HUDEP-2 (cell line): ENCODE measurements at regions not wholly inside any gene's neighbourhood (a gene's known extent, or its start where the extent isn't known, plus 50 kb on each side); places are given as distances from the start of the nearest gene placed in this dataset.
A peak's percentile ranks its signal among the peaks of the same experiment; 100 is the strongest.
"Not testable (repeated sequence)": the region's sequence is repeated elsewhere in the genome, so short reads cannot be mapped to it uniquely, and the experiment has no call there.

Experiments used
- DNase-seq, 76 experiments: peaks; one replicate each; lab custom pipeline; 2025; ENCODE audit not compliant: unreplicated experiment in 76 of 76; lab: John Stamatoyannopoulos, UW

DNA sequence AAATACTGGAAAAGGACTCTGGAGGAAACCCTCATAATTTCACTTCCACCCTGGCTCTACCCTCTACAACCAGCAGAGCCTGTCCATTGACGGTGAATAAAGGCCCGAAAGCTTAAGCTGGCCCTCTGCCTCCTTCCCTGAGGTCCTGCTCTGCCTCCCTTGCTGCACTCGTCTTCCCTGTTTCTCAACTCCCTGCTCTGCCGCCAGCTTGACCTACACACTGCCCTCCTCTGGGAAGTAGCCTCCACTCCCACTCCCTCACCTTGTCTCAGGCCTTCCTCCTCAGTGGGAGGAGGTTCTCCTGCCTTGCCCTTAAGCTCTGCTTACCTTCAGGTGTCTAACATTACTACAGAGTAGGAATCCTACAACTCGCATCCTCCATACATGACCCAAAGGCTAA lies 608.6 kb upstream of the NR3C2 start:
- no peak for DNase-seq

DNA sequence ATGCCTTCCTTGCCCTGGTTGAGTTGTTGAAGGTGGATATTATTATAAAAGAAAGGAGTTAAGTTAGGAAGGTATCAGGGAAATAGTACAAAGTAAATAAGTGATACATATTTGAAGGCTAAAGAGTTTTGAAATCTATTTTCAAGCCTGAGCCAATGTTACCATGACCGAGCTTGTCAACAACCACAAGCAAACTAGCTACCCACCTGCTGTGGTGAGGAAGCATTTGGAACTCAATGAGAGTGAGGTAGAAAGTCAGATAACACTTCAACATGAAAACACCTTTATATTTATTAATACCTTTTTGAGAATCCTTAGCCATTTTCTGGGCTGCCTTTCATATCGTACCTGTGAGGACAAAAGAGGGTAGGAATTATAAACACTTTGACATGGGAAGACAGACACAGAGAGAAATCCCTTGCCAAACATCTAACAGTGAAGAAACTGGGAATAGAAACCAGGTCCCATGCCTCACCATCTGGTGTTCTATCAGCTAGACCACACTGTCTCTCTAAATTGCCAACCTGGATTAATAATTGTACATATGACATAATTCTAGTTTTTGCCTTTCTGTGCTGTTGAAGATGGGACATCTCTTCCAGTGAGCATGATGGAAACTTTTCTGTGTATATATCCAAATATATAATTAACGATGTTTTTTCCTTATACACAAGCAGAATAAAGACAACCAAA lies 606.4 kb upstream of the NR3C2 start:
- no peak for DNase-seq

DNA sequence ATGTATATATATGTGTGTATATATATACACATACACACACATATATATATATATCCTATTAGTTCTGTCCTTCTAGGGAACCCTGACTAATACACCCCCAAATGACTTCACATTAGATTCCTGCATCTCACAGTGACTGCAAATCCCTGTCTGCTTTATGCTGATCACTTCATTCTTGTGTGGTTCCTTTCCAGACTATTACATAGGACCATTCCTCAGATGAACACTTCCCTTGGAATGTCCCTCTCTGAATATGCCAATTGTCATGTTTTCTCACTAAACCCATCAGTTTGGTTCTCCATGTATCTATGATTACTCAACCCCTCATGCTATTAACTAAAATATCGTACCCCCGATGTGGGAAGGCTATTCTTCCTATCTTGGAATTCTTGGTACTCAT lies 605.2 kb upstream of the NR3C2 start:
- DNase-seq: no peak

DNA sequence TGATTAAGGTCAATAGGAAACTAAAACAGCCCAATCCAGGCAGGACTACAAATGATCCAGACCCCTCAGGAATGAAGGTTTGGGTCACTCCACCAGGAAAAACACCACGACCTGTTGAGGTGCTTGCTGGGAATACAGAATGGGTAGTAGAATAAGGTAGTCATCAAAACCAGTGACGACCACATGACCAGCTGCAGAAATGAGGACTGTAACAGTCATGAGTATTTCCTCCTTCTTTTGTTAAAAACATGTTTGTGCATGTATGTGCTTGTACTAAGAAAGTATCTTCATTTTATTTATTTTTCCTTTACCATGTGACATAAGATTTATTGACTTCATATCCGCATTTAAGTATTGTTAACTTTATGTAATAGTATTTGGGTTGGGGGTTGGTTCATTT lies 603.5 kb upstream of the NR3C2 start:
- no peak for DNase-seq

DNA sequence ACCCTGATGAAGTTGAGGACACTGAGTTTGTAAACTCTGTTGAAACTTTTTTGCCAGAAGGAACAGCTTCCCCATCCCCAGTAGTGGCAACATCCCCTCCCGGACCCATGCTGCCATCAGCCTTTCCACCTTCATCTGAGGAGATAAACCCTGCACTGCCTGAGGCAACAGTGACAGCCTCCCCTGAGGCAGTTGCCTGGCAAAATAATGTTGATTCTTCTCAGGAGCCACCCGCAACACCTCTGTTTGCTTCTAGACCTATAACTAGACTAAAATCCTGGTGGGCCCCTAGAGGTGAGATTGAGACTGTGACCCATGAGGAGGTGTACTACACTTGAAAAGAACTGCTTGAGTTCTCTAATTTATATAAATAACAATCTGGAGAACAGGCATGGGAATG lies 597.6 kb upstream of the NR3C2 start:
- not testable (repeated sequence) for DNase-seq

DNA sequence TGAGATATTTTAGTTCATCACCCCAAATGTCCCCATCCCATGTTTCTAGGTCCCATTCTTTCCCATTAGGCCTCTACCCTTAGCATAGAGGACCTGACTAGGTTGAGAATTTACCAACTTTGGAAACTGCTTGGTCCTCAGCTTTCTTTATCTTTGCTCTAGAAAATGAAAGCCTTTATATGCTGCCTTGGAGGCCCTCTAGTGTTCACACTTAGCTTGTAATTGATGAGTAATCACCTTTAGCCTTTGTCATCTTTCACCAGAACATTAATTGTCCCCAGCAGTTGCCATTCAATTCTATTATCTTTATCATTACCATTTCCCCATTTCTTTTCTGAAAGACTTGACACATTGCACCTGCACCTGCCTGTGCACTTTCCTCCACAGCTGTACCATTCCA lies 589.2 kb upstream of the NR3C2 start:
- DNase-seq: peak in 4 of 76 experiments; percentile 1 to 16 (median 6)

DNA sequence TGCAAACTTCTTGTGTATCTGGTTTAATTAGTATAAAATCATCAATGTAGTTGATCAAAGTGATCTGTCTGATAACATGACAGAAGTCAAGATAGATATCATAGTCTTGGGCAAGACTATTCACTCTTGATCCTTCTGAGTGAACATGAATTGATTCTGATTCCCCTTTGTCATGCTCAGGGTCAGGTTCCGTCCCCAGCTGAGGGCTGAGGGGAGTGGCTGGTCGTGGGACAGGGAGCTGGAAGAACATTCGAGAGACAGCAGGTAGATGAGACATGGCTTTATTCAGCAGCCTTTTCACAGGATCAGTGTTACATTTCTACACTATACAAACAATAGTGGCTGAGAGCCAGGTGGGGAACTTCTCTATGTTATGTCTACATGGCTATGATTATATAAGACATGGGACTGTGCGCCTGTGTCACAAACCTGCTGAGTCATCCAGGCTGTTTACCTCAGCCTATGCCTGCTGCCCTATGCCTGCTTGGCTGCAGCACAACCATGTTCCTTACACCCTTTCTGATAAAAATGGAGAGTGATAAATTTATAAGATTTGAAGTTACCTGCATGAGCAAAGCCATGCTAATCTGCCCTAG lies 586.9 kb upstream of the NR3C2 start:
- DNase-seq: peak in 2 of 76 experiments; percentile 5 to 7

DNA sequence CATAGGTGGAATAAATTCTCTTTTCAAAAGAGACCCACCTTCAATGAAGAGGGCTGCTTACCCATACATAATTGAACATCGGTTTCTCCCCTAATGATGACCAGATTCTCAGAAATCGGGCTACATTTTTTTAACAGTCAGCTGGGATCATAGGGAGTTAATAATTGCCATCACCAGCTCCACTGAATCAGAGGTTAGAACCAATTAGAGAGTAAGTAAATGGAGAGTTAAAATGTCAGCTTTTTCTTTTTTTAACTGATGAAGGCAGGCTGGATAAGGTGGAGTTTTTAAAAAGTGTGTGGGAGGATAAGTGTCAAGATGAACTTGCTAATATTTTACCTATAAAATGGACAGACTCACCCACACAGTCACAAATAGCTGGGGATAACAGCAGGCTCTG lies 584.5 kb upstream of the NR3C2 start:
- no peak for DNase-seq

DNA sequence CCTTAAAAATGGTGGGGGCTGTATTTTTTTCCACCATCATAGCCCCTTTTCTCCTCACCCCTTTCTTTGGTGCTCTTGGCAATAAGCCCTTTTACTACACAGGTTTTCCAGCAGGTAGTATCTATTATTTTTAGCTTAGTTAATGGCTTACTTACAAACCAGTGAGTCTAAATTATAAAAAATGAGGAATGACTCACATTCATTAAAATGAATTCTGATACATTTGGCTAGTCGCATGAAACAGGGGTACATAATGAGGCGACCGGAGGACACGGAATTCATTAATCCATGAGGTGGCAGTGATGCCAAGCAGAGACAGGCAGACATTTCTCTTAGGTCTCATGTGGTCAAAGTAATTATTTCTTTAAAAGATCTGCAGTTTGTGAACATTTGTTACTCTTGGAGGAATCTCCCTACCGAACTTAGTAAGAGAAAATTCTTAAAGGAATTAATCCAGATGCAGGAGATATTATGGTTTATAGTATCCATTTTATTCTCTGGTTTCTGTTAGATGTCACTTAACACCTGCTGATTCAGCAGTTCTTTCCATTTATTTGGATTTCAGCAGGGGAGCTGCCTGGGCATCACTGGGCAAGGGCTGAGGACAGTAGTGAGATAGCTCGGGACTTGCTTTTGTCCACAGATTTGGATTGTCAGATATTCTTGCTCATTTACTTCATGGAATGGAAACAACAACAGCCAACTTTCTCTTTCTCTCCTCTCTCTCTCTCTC lies 575.0 kb upstream of the NR3C2 start:
- no peak for DNase-seq

DNA sequence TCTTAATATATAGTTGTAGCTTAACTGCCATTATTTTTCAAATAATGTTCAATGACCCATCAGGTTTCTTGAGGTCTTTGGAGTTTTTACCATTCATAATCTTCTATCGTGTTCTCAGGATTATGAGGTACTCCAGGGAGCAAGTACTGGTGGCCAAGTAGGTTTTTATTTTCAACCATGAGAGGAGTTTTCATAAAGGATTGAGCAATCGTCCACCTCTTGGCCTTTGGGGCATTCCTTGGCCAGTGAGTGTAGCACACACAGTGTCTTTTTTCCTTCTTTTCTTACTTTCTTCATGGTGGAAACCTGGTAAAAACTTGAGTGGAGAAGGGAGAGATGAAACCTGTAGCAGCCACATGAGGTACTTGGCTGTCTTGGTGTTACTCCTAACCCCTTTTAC lies 567.0 kb upstream of the NR3C2 start:
- no peak for DNase-seq

DNA sequence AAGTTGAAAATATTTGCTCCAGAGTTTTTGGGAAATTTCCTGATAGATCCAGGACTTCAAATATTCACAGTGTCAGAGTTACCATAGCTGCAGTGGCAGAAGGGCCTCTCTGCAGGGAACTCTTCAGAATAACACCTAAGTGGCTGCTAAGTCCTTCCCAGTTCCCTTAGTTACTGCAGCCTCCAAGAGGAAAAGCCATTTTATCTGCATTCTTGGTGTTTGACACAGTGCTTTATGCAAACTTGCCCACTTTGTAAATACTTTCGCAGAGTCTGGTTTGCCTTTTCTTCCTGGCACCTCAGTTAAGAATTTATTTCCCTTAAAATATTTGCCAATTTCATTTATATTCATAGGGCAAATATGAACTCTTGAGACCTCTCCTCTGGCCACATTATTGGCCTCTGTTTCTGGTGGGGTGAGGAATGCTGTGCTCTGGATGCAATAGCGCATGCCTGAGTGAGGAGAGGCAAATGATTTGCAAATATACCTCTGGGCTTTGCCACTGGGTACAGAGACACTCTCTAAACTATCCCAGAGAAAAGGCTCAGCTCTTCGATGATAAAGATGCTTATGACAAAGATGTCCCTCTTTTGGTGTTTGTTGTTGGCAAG lies 566.3 kb upstream of the NR3C2 start:
- no peak for DNase-seq

DNA sequence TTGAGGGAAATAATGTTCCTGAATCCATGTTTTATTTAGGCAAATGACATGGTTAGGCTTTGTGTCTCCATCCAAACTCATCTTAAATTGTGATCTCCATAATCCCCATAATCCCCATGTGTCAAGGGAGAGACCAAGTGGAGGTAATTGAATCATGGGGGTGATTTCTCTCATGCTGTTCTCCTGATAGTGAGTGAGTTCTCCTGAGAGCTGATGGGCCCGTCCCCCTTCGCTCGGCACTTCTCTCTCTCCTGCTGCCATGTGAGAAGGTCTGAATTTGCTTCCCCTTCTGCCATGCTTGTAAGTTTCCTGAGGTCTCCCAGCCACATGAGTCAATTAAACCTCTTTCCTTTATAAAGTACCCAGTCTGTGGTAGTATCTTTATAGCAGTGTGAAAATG lies 563.0 kb upstream of the NR3C2 start:
- DNase-seq: no peak

DNA sequence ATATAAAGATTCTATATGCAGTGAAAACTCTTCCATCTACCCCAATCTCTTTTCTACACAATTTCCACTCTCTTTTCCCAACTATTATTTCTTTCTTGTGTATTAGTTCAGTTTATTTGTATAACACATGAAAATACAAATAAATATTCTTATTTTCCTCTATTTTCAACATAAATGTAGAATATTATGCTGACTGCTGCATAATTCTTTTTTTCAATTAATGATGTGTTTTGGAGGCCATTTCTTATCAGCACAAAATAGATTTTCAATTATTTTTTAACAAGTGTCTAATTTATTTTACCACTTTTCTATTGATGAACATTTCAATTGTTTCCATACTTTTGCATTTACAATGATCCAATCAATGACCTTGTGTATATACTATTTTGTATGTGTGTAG lies 557.7 kb upstream of the NR3C2 start:
- DNase-seq: no peak

DNA sequence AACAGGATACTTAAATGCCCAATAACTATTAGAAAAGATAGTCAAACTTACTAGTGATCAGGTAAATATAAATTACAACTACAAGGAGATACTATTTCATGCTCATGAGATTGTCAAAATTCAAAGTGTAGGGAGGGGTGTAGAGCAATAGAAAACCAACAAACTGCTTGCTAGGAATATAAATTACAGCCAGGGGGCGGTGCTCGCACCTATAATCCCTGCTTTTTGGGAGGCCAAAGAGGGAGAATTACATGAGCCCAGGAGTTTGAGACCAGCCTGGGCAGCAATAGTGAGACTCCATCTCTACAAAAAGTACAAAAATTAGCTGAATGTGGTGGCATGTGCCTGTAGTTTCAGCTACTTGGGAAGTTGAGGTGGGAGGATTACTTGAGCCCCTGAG lies 556.5 kb upstream of the NR3C2 start:
- DNase-seq: peak in 19 of 76 experiments; percentile 0 to 16 (median 2)

DNA sequence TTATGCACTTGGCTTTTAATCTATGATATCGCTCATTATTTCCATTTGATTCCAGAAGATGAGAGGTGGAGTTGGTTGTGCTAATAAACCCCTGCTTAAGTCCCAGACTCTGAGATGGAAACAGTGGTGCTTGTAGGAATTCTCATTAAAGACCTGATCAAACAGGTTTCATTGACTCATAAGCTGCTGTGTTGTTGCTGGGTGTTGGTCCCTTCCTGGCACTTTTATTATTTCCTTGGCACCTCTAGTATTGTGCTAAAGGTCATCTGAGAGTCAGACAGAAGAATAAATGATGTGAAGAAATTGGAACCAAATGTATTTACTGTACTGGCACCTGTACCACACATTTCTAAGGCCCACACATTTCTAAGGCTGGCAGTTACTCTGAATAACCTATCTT lies 544.7 kb upstream of the NR3C2 start:
- DNase-seq: no peak

DNA sequence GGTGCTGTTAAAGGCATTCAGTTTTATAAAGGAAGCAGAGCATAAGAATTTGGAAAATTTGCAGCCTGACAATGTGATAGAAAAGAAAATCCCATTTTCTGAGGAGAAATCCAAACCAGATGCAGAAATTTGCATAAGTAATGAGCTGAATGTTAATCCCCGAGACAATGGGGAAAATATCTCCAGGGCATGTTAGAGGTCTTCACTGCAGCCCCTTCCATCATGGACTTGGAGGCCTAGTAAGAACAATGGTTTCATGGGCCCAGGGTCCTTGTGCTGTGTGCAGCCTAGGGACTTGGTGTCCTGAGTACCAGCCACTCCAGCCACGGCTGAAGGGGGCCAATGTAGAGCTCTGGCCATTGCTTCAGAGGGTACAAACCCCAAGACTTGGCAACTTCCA lies 542.7 kb upstream of the NR3C2 start:
- DNase-seq: no peak

DNA sequence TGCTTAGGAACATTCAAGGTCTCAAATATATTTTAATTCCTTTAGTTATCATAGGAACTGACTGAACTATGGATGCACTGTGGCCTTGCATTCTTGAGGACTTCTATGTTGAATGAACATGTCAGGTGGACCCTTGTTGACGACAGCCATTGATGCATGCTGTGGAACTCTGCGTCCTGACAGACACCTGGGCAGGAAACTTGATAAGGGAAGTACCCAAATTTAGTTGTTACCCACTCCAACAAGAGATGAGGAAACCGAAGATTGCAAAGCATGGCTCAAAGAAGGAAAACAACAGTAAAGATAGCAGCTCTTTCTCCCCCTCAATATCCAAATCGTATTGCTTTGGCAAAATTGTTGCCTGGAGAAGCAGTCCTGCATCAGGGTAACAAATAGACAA lies 540.0 kb upstream of the NR3C2 start:
- no peak for DNase-seq

DNA sequence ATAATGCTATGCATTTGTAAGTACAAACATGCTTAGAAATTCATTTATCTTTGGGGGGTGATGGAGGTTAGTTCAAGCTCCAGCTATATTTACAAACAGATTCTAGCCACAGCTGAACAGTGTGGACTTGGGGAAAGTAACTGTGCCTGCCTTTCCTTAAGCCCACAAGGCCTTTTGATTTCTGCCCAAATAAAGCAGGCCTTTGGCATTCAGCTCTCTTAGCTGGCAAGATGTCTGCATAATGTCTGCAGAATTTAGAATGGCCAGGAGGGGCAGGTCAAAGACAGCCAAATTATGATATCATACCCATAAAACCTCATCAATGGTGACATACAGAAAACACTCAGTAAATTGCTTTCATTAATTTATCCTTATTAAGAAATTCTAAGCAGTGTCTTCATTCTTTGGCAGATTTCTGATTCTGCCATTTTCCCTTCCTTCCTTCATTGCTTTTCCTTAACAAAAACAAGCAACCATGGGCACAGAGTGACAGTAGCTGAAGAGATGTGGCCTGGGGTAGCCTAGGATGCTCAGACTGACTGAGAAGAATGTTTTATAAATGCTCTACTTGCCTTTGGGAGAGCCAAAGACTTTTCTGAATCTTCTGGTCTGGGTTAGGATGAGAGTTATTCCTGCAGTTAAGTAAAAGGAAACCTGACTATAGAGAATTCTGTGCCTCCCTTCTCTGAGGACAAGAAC lies 538.7 kb upstream of the NR3C2 start:
- DNase-seq: no peak

DNA sequence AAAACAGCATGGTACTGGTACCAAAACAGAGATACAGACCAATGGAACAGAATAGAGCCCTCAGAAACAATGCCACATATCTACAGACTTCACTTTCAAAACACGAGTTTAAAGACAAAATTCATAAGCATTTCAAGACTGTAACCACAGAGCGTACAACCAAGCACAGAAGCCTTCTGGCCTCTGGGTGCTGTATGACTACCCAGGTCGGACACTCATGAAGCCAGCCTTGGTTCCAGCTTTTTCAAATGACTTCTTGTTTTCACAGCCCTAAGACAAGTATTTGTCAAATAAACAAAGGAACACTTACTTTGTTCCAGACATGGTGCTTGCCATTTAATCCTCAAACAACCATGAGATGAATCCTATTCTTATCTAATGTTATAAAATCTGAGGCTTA lies 536.1 kb upstream of the NR3C2 start:
- DNase-seq: no peak

DNA sequence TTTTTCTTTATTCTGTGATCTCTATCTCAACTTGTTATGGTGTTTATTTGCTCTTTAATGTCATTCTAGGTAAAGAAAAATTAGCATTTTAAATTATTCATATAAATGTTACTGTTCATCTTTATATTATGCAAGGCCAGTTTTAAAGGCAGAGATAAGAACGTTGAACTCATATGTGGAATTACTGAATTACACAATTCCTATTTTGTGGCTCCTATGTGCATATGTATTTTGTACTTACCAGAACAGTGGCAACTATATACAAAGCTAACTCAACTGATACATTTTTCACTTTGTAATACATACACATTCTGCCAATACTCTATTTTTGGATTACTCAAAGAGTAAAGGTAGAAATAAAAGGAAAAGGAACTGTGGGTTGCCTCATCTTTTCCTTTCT lies 533.2 kb upstream of the NR3C2 start:
- no peak for DNase-seq

DNA sequence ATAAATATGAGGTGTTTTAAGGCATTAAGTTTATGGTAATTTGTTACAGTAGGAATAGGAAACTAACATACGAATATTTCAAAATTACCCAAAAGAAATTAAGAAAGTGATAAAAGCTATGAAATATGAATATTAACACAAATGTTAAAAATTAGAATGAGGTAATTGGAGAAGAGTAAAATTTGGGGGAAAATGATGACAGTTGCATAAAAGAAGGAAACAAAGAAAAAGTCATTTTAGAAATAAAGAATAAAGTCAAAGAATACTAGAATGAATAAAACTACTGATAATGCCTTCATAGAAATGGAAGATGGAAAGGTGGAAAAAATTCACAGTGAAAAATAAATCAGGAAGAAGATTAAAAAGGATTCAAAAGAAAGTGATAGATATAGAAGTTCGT lies 522.9 kb upstream of the NR3C2 start:
- DNase-seq: no peak
